Muscle of leg (tissue), 3 donors: ENCODE measurements at regions not wholly inside any gene's neighbourhood (a gene's known extent, or its start where the extent isn't known, plus 50 kb on each side); places are given as distances from the start of the nearest gene placed in this dataset.
"Not testable (repeated sequence)": the region's sequence is repeated elsewhere in the genome, so short reads cannot be mapped to it uniquely, and the experiment has no call there.

Experiments
- DNase-seq: peaks from one replicate; pipeline ENCODE4 v3.0.0; 2013
- H3K27ac ChIP-seq: one replicate; pipeline ENCODE4 v1.5.1; 2013; ENCODE audit warnings: mild to moderate bottlenecking, low read length, control low read depth
- H3K27me3 ChIP-seq: one replicate; pipeline ENCODE4 v1.6.1; 2013; ENCODE audit warnings: low read length; ENCODE audit not compliant: control insufficient read depth, insufficient read depth
- H3K36me3 ChIP-seq: one replicate; pipeline ENCODE4 v1.6.1; 2013; ENCODE audit warnings: low read length; ENCODE audit not compliant: control insufficient read depth, insufficient read depth
- H3K4me1 ChIP-seq: one replicate; pipeline ENCODE4 v1.6.1; 2013; ENCODE audit warnings: low read length; ENCODE audit not compliant: control insufficient read depth, insufficient read depth
- H3K4me3 ChIP-seq: one replicate; pipeline ENCODE4 v1.5.1; 2013; ENCODE audit warnings: low read length, control low read depth
- H3K9me3 ChIP-seq: replicated peaks from 2 replicates; pipeline ENCODE4 v1.6.1; 2013; ENCODE audit warnings: low read depth, low read length; ENCODE audit not compliant: control insufficient read depth
- WGBS: methylation state at CpG from one replicate; pipeline ENCODE4 v1.1.5; 2013; ENCODE audit warnings: missing lambda C conversion rate; ENCODE audit not compliant: insufficient coverage; 5-methylcytosine and 5-hydroxymethylcytosine counted together

GRCh38 chr9:62907866-62908265, 1718.0 kb downstream of the SPATA31A7 start:
- DNase-seq, H3K4me3 ChIP-seq, H3K27ac ChIP-seq, H3K36me3 ChIP-seq, H3K9me3 ChIP-seq, H3K4me1 ChIP-seq, H3K27me3 ChIP-seq: not testable (repeated sequence)
- WGBS, result no CpG with 5 or more reads among the region's 11 CpGs

GRCh38 chr9:62908271-62908670, 1718.4 kb downstream of the SPATA31A7 start:
- H3K36me3 ChIP-seq, H3K9me3 ChIP-seq, H3K27ac ChIP-seq, H3K4me1 ChIP-seq, DNase-seq, H3K27me3 ChIP-seq, H3K4me3 ChIP-seq: not testable (repeated sequence)
- WGBS, result no CpG with 5 or more reads among the region's 4 CpGs

- no CpG with 5 or more reads among the region's 8 CpGs for WGBS
- H3K9me3 ChIP-seq, DNase-seq, H3K27ac ChIP-seq, H3K27me3 ChIP-seq, H3K4me1 ChIP-seq, H3K4me3 ChIP-seq, H3K36me3 ChIP-seq: not testable (repeated sequence)
These were observed 1719.6 kb downstream of the SPATA31A7 start for GRCh38 chr9:62909447-62909846.

- H3K4me3 ChIP-seq, DNase-seq, H3K36me3 ChIP-seq, H3K4me1 ChIP-seq, H3K27me3 ChIP-seq, H3K27ac ChIP-seq, H3K9me3 ChIP-seq: not testable (repeated sequence)
- no CpG with 5 or more reads among the region's 4 CpGs for WGBS
These were observed 1722.4 kb downstream of the SPATA31A7 start for GRCh38 chr9:62912278-62912677.

- H3K36me3 ChIP-seq, H3K27ac ChIP-seq, H3K4me1 ChIP-seq, H3K9me3 ChIP-seq, H3K4me3 ChIP-seq, H3K27me3 ChIP-seq, DNase-seq: not testable (repeated sequence)
- WGBS, result no CpG with 5 or more reads among the region's 21 CpGs
These were observed 1725.3 kb downstream of the SPATA31A7 start for GRCh38 chr9:62915168-62915567.

- H3K4me3 ChIP-seq, H3K27ac ChIP-seq: not testable (repeated sequence)
- WGBS, result no CpG with 5 or more reads among the region's 32 CpGs
These were observed 1725.8 kb downstream of the SPATA31A7 start for GRCh38 chr9:62915661-62916060.

GRCh38 chr9:62918648-62919385, 1729.0 kb downstream of the SPATA31A7 start:
- not testable (repeated sequence) for H3K36me3 ChIP-seq, H3K9me3 ChIP-seq, H3K4me3 ChIP-seq, H3K27me3 ChIP-seq, H3K4me1 ChIP-seq, H3K27ac ChIP-seq, DNase-seq
- no CpG with 5 or more reads among the region's 3 CpGs for WGBS

More at GRCh38 chr9:62915661-62916060, 1725.8 kb downstream of the SPATA31A7 start:
- H3K9me3 ChIP-seq, H3K4me1 ChIP-seq, H3K27me3 ChIP-seq, H3K36me3 ChIP-seq, DNase-seq: not testable (repeated sequence)

GRCh38 chr9:62931484-62931883, 1741.6 kb downstream of the SPATA31A7 start:
- H3K4me1 ChIP-seq, H3K4me3 ChIP-seq, H3K36me3 ChIP-seq, H3K27me3 ChIP-seq, H3K9me3 ChIP-seq, DNase-seq, H3K27ac ChIP-seq: not testable (repeated sequence)
- no CpG with 5 or more reads among the region's 4 CpGs for WGBS

GRCh38 chr9:62952840-62953239, 1763.0 kb downstream of the SPATA31A7 start:
- WGBS, result no CpG with 5 or more reads among the region's 2 CpGs
- not testable (repeated sequence) for H3K4me1 ChIP-seq, H3K27me3 ChIP-seq, H3K36me3 ChIP-seq, DNase-seq, H3K4me3 ChIP-seq, H3K27ac ChIP-seq, H3K9me3 ChIP-seq
